Cardiac fibroblast (primary cell): ENCODE measurements at regions not wholly inside any gene's neighbourhood (a gene's known extent, or its start where the extent isn't known, plus 50 kb on each side); places are given as distances from the start of the nearest gene placed in this dataset.

ENCODE experiments used
- DNase-seq, 2 donors: peaks; one replicate each; pipeline versions ENCODE4 v3.0.0 to v3.0.0-alpha.2; 2010; ENCODE audit warnings: low read depth in 2 of 2
- H3K4me3 ChIP-seq, 2 donors: replicated peaks in 1 of 2; 1 replicate in 1 of 2; 2 replicates in 1 of 2; pipeline ENCODE4 v1.5.1; 2011; ENCODE audit warnings: low read depth in 2 of 2, low read length in 2 of 2, mild to moderate bottlenecking in 2 of 2, moderate library complexity in 1 of 2
- CTCF ChIP-seq: IDR thresholded peaks from one replicate; pipeline ENCODE4 v1.5.1; 2011; ENCODE audit warnings: low read depth, mild to moderate bottlenecking, low read length, inconsistent platforms

- H3K4me3 ChIP-seq, result no peak overlapping the region
- no peak for TF ChIP-seq CTCF
- no peak for DNase-seq
These were observed 160.4 kb downstream of the RPS24 start for GRCh38 chr10:78194050-78194449.

GRCh38 chr10:78194539-78195402, 161.1 kb downstream of the RPS24 start:
- H3K4me3 ChIP-seq, result no peak overlapping the region
- peak; percentile 8 to 20 for DNase-seq
- TF ChIP-seq CTCF, result no peak

GRCh38 chr10:78196396-78196795, 162.7 kb downstream of the RPS24 start:
- DNase-seq, result no peak
- TF ChIP-seq CTCF, result no peak
- no peak overlapping the region for H3K4me3 ChIP-seq

- DNase-seq, result peak; percentile 44 to 83
- H3K4me3 ChIP-seq, result no peak overlapping the region
- TF ChIP-seq CTCF, result no peak
These were observed 163.3 kb downstream of the RPS24 start for GRCh38 chr10:78196964-78197363.

GRCh38 chr10:78197628-78198272, 164.1 kb downstream of the RPS24 start:
- no peak for DNase-seq
- no peak for TF ChIP-seq CTCF
- H3K4me3 ChIP-seq, result no peak overlapping the region

GRCh38 chr10:78199005-78199725, 165.5 kb downstream of the RPS24 start:
- no peak for TF ChIP-seq CTCF
- DNase-seq, result no peak
- no peak overlapping the region for H3K4me3 ChIP-seq
